HEK293T (cell line): ENCODE measurements at regions not wholly inside any gene's neighbourhood (a gene's known extent, or its start where the extent isn't known, plus 50 kb on each side); places are given as distances from the start of the nearest gene placed in this dataset.

ENCODE experiments used
- BHLHE40 ChIP-seq: fragments of 450-650 bp; IDR thresholded peaks from 2 replicates; pipeline ENCODE4 v1.6.1; 2016; ENCODE audit warnings: mild to moderate bottlenecking, moderate library complexity, borderline replicate concordance
- ELF4 ChIP-seq: fragments of 450-650 bp; IDR thresholded peaks from 2 replicates; pipeline ENCODE4 v1.6.1; 2017; ENCODE audit warnings: antibody characterized with exemption
- FOXK2 ChIP-seq: fragments of 450-650 bp; IDR thresholded peaks from 2 replicates; pipeline ENCODE4 v1.6.1; 2016; ENCODE audit warnings: mild to moderate bottlenecking
- FOXM1 ChIP-seq: fragments of 450-650 bp; IDR thresholded peaks from 2 replicates; pipeline ENCODE4 v1.6.1; 2017; ENCODE audit warnings: mild to moderate bottlenecking, borderline replicate concordance
- L3MBTL2 ChIP-seq: fragments of 450-650 bp; conservative IDR thresholded peaks from 2 replicates; pipeline ENCODE4 v1.6.1; 2016; ENCODE audit warnings: mild to moderate bottlenecking
- PKNOX1 ChIP-seq: fragments of 450-650 bp; IDR thresholded peaks from 2 replicates; pipeline ENCODE4 v1.6.1; 2016
- SP1 ChIP-seq: fragments of 450-650 bp; IDR thresholded peaks from 2 replicates; pipeline ENCODE4 v1.6.1; 2017
- SUZ12 ChIP-seq: fragments of 450-650 bp; IDR thresholded peaks from 2 replicates; pipeline ENCODE4 v1.6.1; 2016; ENCODE audit warnings: mild to moderate bottlenecking
- TARDBP ChIP-seq: fragments of 450-650 bp; IDR thresholded peaks from 2 replicates; pipeline ENCODE4 v1.6.1; 2016
- ZNF384 ChIP-seq: fragments of 450-650 bp; IDR thresholded peaks from 2 replicates; pipeline ENCODE4 v1.6.1; 2016

- TF ChIP-seq ELF4 (no peak), FOXK2 (no peak), PKNOX1 (no peak), SP1 (no peak), FOXM1 (no peak), TARDBP (no peak), L3MBTL2 (no peak), BHLHE40 (no peak), ZNF384 (no peak), SUZ12 (no peak)
These were observed 159.6 kb downstream of the IRX2 start for GRCh38 chr5:2591777-2592453.
